ENCODE measurements at regions not wholly inside any gene's neighbourhood (a gene's known extent, or its start where the extent isn't known, plus 50 kb on each side); places are given as distances from the start of the nearest gene placed in this dataset.

GRCh38 chr6:56370127-56370540 is 122.8 kb upstream of the COL21A1 start (continued):
- TF ChIP-seq NFAT5 (CRISPR knock-in tag; IDR thresholded peaks at IDR 0.05) (no peak), NCOA5 (CRISPR knock-in tag; IDR thresholded peaks at IDR 0.05) (no peak), NR2F1 (CRISPR knock-in tag; IDR thresholded peaks at IDR 0.05) (no peak), ZNF709 (CRISPR knock-in tag; IDR thresholded peaks at IDR 0.05) (no peak), TOE1 (CRISPR knock-in tag; IDR thresholded peaks at IDR 0.05) (0 out of 2 replicates have a peak, but pooled peaks have one; percentile 44), BCL6 (CRISPR knock-in tag; IDR thresholded peaks at IDR 0.05) (peak; percentile 44; the same call in 1 of the 2 replicates), ZGPAT (CRISPR knock-in tag; IDR thresholded peaks at IDR 0.05) (no peak; the same call in 1 of the 2 replicates), PRPF4 (IDR thresholded peaks at IDR 0.05; ENCODE audit: low read depth, low read length, poor library complexity, severe bottlenecking) (no peak), ZNF264 (CRISPR knock-in tag; IDR thresholded peaks at IDR 0.05) (0 out of 2 replicates have a peak, but pooled peaks have one; percentile 19), THAP7 (CRISPR knock-in tag; IDR thresholded peaks at IDR 0.05) (no peak), HDAC1 (CRISPR knock-in tag; IDR thresholded peaks at IDR 0.05) (no peak), ZNF24 (IDR thresholded peaks at IDR 0.05) (peak; percentile 34; the same call in 1 of the 2 replicates), ZNF510 (CRISPR knock-in tag; IDR thresholded peaks at IDR 0.05; ENCODE audit: low read depth) (no peak), KLF15 (CRISPR knock-in tag; IDR thresholded peaks at IDR 0.05; ENCODE audit: borderline replicate concordance) (no peak), ZNF512 (CRISPR knock-in tag; IDR thresholded peaks at IDR 0.05) (no peak)
- TF ChIP-seq, protein P1, sequence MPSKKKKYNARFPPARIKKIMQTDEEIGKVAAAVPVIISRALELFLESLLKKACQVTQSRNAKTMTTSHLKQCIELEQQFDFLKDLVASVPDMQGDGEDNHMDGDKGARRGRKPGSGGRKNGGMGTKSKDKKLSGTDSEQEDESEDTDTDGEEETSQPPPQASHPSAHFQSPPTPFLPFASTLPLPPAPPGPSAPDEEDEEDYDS (CRISPR knock-in tag; IDR thresholded peaks at IDR 0.05) = no peak; the same call in 1 of the 2 replicates
- TF ChIP-seq, protein P2, sequence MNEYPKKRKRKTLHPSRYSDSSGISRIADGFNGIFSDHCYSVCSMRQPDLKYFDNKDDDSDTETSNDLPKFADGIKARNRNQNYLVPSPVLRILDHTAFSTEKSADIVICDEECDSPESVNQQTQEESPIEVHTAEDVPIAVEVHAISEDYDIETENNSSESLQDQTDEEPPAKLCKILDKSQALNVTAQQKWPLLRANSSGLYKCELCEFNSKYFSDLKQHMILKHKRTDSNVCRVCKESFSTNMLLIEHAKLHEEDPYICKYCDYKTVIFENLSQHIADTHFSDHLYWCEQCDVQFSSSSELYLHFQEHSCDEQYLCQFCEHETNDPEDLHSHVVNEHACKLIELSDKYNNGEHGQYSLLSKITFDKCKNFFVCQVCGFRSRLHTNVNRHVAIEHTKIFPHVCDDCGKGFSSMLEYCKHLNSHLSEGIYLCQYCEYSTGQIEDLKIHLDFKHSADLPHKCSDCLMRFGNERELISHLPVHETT (CRISPR knock-in tag; conservative IDR thresholded peaks at IDR 0.05) = no peak; the same call in 1 of the 2 replicates

Data from HepG2 (cell line).